Activated naive CD4-positive, alpha-beta T cell treated with anti-CD3 and anti-CD28 coated beads for 36 hours (primary cell): ENCODE measurements at regions not wholly inside any gene's neighbourhood (a gene's known extent, or its start where the extent isn't known, plus 50 kb on each side); places are given as distances from the start of the nearest gene placed in this dataset.

Experiments
- CTCF ChIA-PET: fragments of 350-600 bp; sonication (Branson Sonifier 250); formaldehyde crosslinking; loops from one replicate; lab custom pipeline; 2021; ENCODE audit warnings: antibody characterized with exemption; lab: Charles Lee
- DNase-seq: peaks from one replicate; pipeline ENCODE4 v3.0.0-alpha.2; 2020
- H3K27ac Mint-ChIP-seq: one replicate; pipeline ENCODE4 v1.8.0; 2021; ENCODE audit warnings: mild to moderate bottlenecking, mixed read lengths
- H3K27me3 Mint-ChIP-seq: one replicate; pipeline ENCODE4 v1.8.0; 2021; ENCODE audit warnings: low read depth, mixed read lengths
- H3K36me3 Mint-ChIP-seq: one replicate; pipeline ENCODE4 v1.8.0; 2021; ENCODE audit warnings: low read depth, mixed read lengths
- H3K4me1 Mint-ChIP-seq: one replicate; pipeline ENCODE4 v1.8.0; 2021; ENCODE audit warnings: low read depth, mixed read lengths
- H3K4me3 Mint-ChIP-seq: one replicate; pipeline ENCODE4 v1.8.0; 2021; ENCODE audit warnings: mild to moderate bottlenecking, moderate library complexity, mixed read lengths
- H3K9me3 Mint-ChIP-seq: one replicate; pipeline ENCODE4 v1.8.0; 2021; ENCODE audit warnings: mixed read lengths
- intact Hi-C: fragments of 100-400 bp; cut with micrococcal nuclease; formaldehyde crosslinking; loops from one replicate; pipeline ENCODE4 v1.15.1; 2023

DNA sequence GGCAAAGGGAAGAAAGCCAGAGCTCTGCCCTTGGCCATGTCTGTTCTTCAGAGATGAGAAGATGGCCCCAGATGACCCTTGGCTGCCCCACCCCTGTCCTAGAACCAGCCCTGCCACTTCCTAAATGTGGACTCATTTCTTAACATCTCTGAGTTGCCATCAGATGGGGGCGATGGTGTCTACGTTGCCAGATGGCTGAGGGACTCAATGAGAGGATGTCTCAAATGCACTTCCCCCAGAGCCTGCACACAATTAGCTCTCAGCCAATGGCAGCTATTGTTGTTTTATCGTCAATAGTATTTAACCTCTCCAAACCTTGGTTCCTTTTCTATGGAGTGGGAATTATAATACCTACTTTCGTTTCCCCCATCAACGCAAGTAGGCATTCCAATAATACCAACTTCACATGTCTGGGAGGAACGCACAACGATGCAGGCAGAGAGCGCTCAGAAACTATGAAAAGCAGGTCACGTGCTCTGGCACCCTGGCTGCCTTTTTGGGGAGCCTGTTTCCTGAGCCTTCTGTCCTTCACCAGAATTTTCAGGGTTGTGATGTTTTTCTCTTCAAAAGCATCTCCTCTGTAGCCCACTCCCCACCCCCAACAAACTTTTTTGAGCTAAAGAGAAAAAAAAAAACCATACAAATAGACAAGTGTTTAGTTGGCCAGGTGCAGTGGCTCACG is 100.3 kb downstream of the MCFD2 start:
- Mint-ChIP-seq H3K27ac (no peak overlapping the region), H3K27me3 (peaks cover 10% of the 10 kb centered on the region), H3K4me1 (no peaks in the 10 kb centered on the region), H3K36me3 (no peaks in the 10 kb centered on the region), H3K4me3 (no peak overlapping the region), H3K9me3 (no peaks in the 10 kb centered on the region)
- intact Hi-C loops = no loop called here
- no peak for DNase-seq
- CTCF ChIA-PET = no interaction called here

DNA sequence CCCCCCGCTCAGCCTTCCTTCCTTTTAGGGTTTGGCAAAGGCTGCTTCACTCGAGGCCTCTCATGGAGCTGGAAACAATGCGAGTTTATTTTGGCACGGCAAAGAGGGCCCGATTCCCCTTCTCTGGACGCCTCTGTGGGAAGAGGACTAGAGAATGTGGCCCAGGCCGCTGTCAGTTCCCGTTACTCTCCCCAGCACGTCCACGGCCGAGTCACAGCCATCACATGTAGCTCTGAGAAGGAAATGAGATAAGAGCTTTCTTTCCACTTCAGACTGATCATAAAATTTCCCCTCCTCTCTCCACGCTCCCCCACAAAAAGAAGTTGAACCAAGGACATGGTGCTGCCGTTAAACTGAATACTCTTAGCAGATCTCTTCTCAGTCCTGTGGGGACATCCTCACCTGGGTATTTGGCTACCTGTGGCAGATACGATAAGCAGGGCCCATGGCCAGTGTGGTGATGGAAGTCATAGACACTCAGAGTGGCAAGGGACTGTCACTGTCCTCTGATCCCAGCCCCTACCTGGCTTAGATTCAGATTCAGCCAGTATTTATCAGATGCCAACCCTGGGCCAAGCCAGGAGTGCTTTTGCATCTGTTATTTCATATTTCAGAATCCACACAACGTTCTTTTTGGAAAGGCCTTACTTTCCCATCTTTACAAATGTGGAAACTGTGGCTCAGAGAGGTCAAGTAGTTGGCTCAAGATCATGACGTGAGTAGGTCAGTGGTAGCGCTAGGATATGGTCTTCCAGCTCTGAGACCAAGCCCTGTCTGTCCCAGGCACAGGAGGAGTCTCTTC is 101.2 kb downstream of the MCFD2 start:
- CTCF ChIA-PET = no interaction called here
- Mint-ChIP-seq H3K27me3 (peaks cover 10% of the 10 kb centered on the region), H3K4me1 (no peaks in the 10 kb centered on the region), H3K4me3 (no peak overlapping the region), H3K36me3 (no peaks in the 10 kb centered on the region), H3K9me3 (peaks cover 3% of the 10 kb centered on the region), H3K27ac (no peak overlapping the region)
- intact Hi-C loops = no loop called here
- DNase-seq = no peak

- Mint-ChIP-seq H3K4me3 (no peak overlapping the region), H3K27me3 (peaks cover 10% of the 10 kb centered on the region), H3K27ac (no peak overlapping the region), H3K4me1 (no peaks in the 10 kb centered on the region), H3K9me3 (peaks cover 6% of the 10 kb centered on the region), H3K36me3 (peaks cover 2% of the 10 kb centered on the region)
- CTCF ChIA-PET = no interaction called here
- no peak for DNase-seq
- intact Hi-C loops = no loop called here
These were observed 101.9 kb downstream of the MCFD2 start for GRCh38 chr2:46813680-46814079.

DNA sequence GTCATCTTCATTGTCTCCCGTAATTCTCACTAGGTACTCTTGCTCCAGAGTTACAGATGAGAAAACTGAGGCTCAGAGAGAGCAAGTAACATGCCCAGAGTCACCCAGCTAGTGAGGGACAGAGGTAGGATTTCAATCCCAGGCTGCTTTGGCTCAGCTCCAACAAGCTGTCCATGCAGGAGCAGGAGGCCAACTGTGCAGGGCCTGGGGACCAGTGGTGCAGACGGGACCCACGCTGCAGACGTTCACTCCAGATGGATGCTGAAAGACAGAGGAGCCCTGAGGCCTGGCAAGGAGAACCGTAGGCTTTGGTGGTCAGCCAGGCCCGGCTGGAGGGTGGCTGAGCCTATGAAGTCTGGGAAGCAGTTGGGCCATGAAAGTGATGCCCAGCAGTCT is 102.6 kb downstream of the MCFD2 start:
- Mint-ChIP-seq H3K4me3 (no peak overlapping the region), H3K9me3 (peaks cover 7% of the 10 kb centered on the region), H3K27ac (no peak overlapping the region), H3K36me3 (peaks cover 2% of the 10 kb centered on the region), H3K27me3 (peaks cover 10% of the 10 kb centered on the region), H3K4me1 (no peaks in the 10 kb centered on the region)
- CTCF ChIA-PET = no interaction called here
- intact Hi-C loops = no loop called here
- DNase-seq = no peak
